BLaER1 treated with 17β-estradiol and CSF1 and Interleukin-3, amounts not matched to agents 10 nM and 100 nM (cell line): ENCODE measurements at regions not wholly inside any gene's neighbourhood (a gene's known extent, or its start where the extent isn't known, plus 50 kb on each side); places are given as distances from the start of the nearest gene placed in this dataset.

ENCODE experiments used
- H3K27ac ChIP-seq, 11 experiments: shearing (Covaris generic); formaldehyde crosslinking; 2 replicates each; pipeline ENCODE4 v1.8.1; 2022
- H3K27me3 ChIP-seq, 11 experiments: shearing (Covaris generic); formaldehyde crosslinking; 2 replicates each; pipeline ENCODE4 v1.8.1; 2022
- H3K36me3 ChIP-seq, 11 experiments: shearing (Covaris generic); formaldehyde crosslinking; 2 replicates each; pipeline ENCODE4 v1.8.1; 2022
- H3K4me1 ChIP-seq, 10 experiments: shearing (Covaris generic); formaldehyde crosslinking; 2 replicates each; pipeline ENCODE4 v1.8.1; 2022
- H3K4me2 ChIP-seq, 11 experiments: shearing (Covaris generic); formaldehyde crosslinking; 2 replicates each; pipeline ENCODE4 v1.8.1; 2022
- H3K4me3 ChIP-seq, 10 experiments: shearing (Covaris generic); formaldehyde crosslinking; 2 replicates each; pipeline ENCODE4 v1.8.1; 2022
- H3K9ac ChIP-seq, 11 experiments: shearing (Covaris generic); formaldehyde crosslinking; 2 replicates each; pipeline ENCODE4 v1.8.1; 2022
- H3K9me3 ChIP-seq, 11 experiments: shearing (Covaris generic); formaldehyde crosslinking; replicated peaks in 1 of 11; 2 replicates each; pipeline ENCODE4 v1.8.1; 2022
- H4K20me1 ChIP-seq, 11 experiments: shearing (Covaris generic); formaldehyde crosslinking; 2 replicates each; pipeline ENCODE4 v1.8.1; 2022
- Cebpa-rat ChIP-seq, 11 experiments: shearing (Covaris generic); IDR thresholded peaks; 2 replicates each; pipeline ENCODE4 v1.8.1; 2022

GRCh38 chrX:101999644-102000539 lies 68.1 kb upstream of the ZMAT1 start:
- H3K36me3 ChIP-seq, result no peaks in the 10 kb centered on the region
- TF ChIP-seq Cebpa-rat (IDR thresholded peaks at IDR 0.05), result no peak
- H3K27ac ChIP-seq, result no peak overlapping the region
- no peak overlapping the region for H3K4me2 ChIP-seq
- H3K4me3 ChIP-seq, result no peak overlapping the region
- H3K9me3 ChIP-seq, result peaks cover 0 to 14% (median 9%) of the 10 kb centered on the region in 11 experiments; a peak in 11 of 22 replicates
- H3K27me3 ChIP-seq, result no peaks in the 10 kb centered on the region
- no peaks in the 10 kb centered on the region for H4K20me1 ChIP-seq
- H3K4me1 ChIP-seq, result no peaks in the 10 kb centered on the region
- no peak overlapping the region for H3K9ac ChIP-seq

- Histone ChIP-seq H3K27me3 (no peaks in the 10 kb centered on the region), H4K20me1 (no peaks in the 10 kb centered on the region), H3K4me2 (no peak overlapping the region), H3K9ac (no peak overlapping the region), H3K4me3 (no peak overlapping the region), H3K36me3 (no peaks in the 10 kb centered on the region), H3K4me1 (no peaks in the 10 kb centered on the region), H3K27ac (no peak overlapping the region), H3K9me3 (no peaks in the 10 kb centered on the region)
- no peak for TF ChIP-seq Cebpa-rat (IDR thresholded peaks at IDR 0.05)
Measured at GRCh38 chrX:101993335-101993734, 61.5 kb upstream of the ZMAT1 start.

- H3K27ac ChIP-seq, result no peak overlapping the region
- H3K4me2 ChIP-seq, result peak overlapping the region in 1 of 11 experiments; percentile 4; a peak in 1 of 22 replicates
- no peak overlapping the region for H3K4me3 ChIP-seq
- TF ChIP-seq Cebpa-rat (IDR thresholded peaks at IDR 0.05), result no peak
- H3K9me3 ChIP-seq, result no peaks in the 10 kb centered on the region
- H3K27me3 ChIP-seq, result no peaks in the 10 kb centered on the region
- H4K20me1 ChIP-seq, result no peaks in the 10 kb centered on the region
- peaks cover 0 to 7% (median 0%) of the 10 kb centered on the region in 10 experiments; a peak in 2 of 20 replicates for H3K4me1 ChIP-seq
- H3K9ac ChIP-seq, result no peak overlapping the region
- no peaks in the 10 kb centered on the region for H3K36me3 ChIP-seq
Measured at GRCh38 chrX:101986586-101986985, 54.8 kb upstream of the ZMAT1 start.
